Memory B cell (primary cell): ENCODE measurements at regions not wholly inside any gene's neighbourhood (a gene's known extent, or its start where the extent isn't known, plus 50 kb on each side); places are given as distances from the start of the nearest gene placed in this dataset.

ENCODE experiments used
- ATAC-seq: fragments of 150-1000 bp; cut with Tn5 transposase; 2 replicates; pipeline ENCODE4 v1.10.0; 2021; ENCODE audit warnings: low read depth, mild to moderate bottlenecking, moderate library complexity
- DNase-seq, 2 donors: peaks; one replicate each; pipeline ENCODE4 v3.0.0; 2022; ENCODE audit warnings: low spot score in 2 of 2
- H3K27ac Mint-ChIP-seq: one replicate; pipeline ENCODE4 v1.8.0; 2022; ENCODE audit warnings: mild to moderate bottlenecking, moderate library complexity, mixed read lengths
- H3K27me3 Mint-ChIP-seq: one replicate; pipeline ENCODE4 v1.8.0; 2022; ENCODE audit warnings: mixed read lengths
- H3K36me3 Mint-ChIP-seq: one replicate; pipeline ENCODE4 v1.8.0; 2022; ENCODE audit warnings: mild to moderate bottlenecking, mixed read lengths
- H3K4me1 Mint-ChIP-seq: one replicate; pipeline ENCODE4 v1.8.0; 2022; ENCODE audit warnings: mixed read lengths
- H3K4me3 Mint-ChIP-seq: one replicate; pipeline ENCODE4 v1.8.0; 2022; ENCODE audit warnings: mild to moderate bottlenecking, moderate library complexity, mixed read lengths
- H3K9me3 Mint-ChIP-seq: one replicate; pipeline ENCODE4 v1.8.0; 2022; ENCODE audit warnings: mixed read lengths

DNA sequence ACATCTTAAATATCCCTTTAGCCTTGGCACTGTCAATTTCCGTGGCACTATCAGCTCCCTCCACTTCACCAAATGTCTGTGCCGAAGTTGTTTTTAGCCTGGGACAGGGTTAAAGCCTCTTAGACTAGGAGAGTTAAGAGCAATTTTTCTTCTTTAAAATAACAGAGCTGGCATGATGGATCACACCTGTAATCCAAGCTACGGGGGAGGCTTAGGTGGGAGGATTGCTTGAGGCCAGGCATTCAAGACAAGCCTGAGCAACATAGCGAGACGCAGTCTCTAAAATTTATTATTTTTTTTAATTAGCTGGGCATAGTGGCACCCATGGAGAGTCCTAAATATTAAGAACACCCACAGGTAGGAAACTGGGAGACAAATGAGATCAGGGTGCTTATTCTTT lies 209.8 kb upstream of the MAGEB18 start:
- Mint-ChIP-seq H3K27me3 (no peaks in the 10 kb centered on the region), H3K4me1 (no peaks in the 10 kb centered on the region), H3K27ac (no peak overlapping the region), H3K4me3 (no peak overlapping the region), H3K36me3 (no peaks in the 10 kb centered on the region), H3K9me3 (peaks cover 4% of the 10 kb centered on the region)
- ATAC-seq (no peak), DNase-seq (no peak)

DNA sequence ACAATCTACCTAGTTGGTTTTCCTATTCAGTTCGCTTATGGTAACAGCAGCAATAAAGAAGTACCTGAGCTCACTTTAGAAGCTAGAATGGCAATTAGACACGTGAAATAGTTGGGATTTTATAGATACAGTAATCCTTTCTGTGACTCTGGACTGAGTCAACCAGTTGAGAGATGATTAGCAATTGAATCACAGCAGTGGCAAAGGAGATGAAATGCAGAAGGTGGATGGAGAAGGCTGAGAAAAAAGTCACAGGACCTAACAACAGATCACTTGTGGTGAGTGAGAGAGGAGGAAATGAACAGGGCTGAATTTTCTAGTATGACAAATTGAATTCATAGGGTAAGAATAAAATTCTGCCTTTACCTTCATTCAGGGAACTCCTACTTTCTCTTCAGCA lies 197.1 kb upstream of the MAGEB18 start:
- DNase-seq (no peak), ATAC-seq (no peak)
- H3K36me3 Mint-ChIP-seq, result no peaks in the 10 kb centered on the region
- no peaks in the 10 kb centered on the region for H3K27me3 Mint-ChIP-seq
- H3K4me1 Mint-ChIP-seq, result no peaks in the 10 kb centered on the region
- peak overlapping the region; percentile 59 for H3K27ac Mint-ChIP-seq
- H3K4me3 Mint-ChIP-seq, result no peak overlapping the region
- peaks cover 8% of the 10 kb centered on the region for H3K9me3 Mint-ChIP-seq

- H3K9me3 Mint-ChIP-seq, result peaks cover 8% of the 10 kb centered on the region
- no peaks in the 10 kb centered on the region for H3K27me3 Mint-ChIP-seq
- ATAC-seq, result no peak
- H3K36me3 Mint-ChIP-seq, result no peaks in the 10 kb centered on the region
- H3K4me1 Mint-ChIP-seq, result no peaks in the 10 kb centered on the region
- H3K4me3 Mint-ChIP-seq, result no peak overlapping the region
- H3K27ac Mint-ChIP-seq, result no peak overlapping the region
- DNase-seq, result no peak
These were observed 196.4 kb upstream of the MAGEB18 start for GRCh38 chrX:25941559-25942250.

GRCh38 chrX:25968920-25969319 lies 169.2 kb upstream of the MAGEB18 start:
- Mint-ChIP-seq H3K36me3 (no peaks in the 10 kb centered on the region), H3K4me3 (no peak overlapping the region), H3K9me3 (peaks cover 8% of the 10 kb centered on the region), H3K27ac (no peak overlapping the region), H3K4me1 (no peaks in the 10 kb centered on the region), H3K27me3 (no peaks in the 10 kb centered on the region)
- DNase-seq, result no peak
- no peak for ATAC-seq

GRCh38 chrX:25976683-25977310 lies 161.3 kb upstream of the MAGEB18 start:
- H3K27ac Mint-ChIP-seq, result no peak overlapping the region
- no peaks in the 10 kb centered on the region for H3K4me1 Mint-ChIP-seq
- no peaks in the 10 kb centered on the region for H3K27me3 Mint-ChIP-seq
- ATAC-seq (no peak), DNase-seq (no peak)
- no peaks in the 10 kb centered on the region for H3K36me3 Mint-ChIP-seq
- peaks cover 4% of the 10 kb centered on the region for H3K9me3 Mint-ChIP-seq
- no peak overlapping the region for H3K4me3 Mint-ChIP-seq

DNA sequence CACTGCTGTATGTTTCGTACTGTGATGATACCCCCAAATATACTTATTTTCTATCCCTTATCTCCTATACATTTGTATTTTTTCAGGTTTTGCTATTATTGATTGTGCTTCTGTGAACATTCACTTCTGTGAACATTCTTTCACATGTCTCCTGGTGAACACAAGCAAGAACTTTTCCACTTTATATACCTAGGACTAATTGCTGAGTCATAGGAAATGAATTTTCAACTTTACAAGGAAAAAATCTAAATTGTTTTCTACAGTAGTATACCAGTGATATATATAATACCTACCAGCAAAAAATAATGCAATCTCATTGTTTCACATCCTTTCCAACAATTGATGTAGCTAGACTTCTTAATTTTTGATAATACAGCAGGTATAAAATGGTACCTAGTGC lies 139.5 kb upstream of the MAGEB18 start:
- no peak overlapping the region for H3K4me3 Mint-ChIP-seq

GRCh38 chrX:26007462-26007861 lies 130.7 kb upstream of the MAGEB18 start:
- DNase-seq (no peak), ATAC-seq (no peak)
- Mint-ChIP-seq H3K27ac (no peak overlapping the region), H3K4me3 (no peak overlapping the region), H3K36me3 (no peaks in the 10 kb centered on the region), H3K27me3 (no peaks in the 10 kb centered on the region), H3K9me3 (peaks cover 2% of the 10 kb centered on the region), H3K4me1 (no peaks in the 10 kb centered on the region)

More for the DNA sequence above, 139.5 kb upstream of the MAGEB18 start:
- Mint-ChIP-seq H3K4me1 (no peaks in the 10 kb centered on the region), H3K27me3 (no peaks in the 10 kb centered on the region), H3K27ac (no peak overlapping the region), H3K9me3 (no peaks in the 10 kb centered on the region), H3K36me3 (no peaks in the 10 kb centered on the region)
- DNase-seq (no peak), ATAC-seq (no peak)

DNA sequence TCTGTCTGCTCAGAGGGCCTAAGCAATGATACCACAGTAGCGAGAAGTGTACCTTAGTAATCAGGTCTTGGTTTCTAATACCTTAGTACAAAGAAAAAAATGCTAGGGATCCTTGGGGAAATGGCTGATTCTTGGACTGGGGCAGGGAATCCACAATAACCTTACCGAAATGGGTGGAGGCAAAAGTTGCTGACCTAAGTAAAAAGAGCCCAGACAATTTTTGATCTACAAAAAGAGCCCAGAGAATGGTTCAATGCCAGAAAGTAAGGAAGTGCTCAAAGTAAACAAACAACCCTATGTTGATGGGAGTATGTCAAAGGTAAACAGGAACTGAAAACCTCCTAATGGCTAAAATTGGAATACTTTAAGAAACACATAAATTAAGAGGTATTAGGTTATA lies 130.1 kb upstream of the MAGEB18 start:
- DNase-seq, result no peak
- Mint-ChIP-seq H3K9me3 (peaks cover 2% of the 10 kb centered on the region), H3K27me3 (no peaks in the 10 kb centered on the region)

DNA sequence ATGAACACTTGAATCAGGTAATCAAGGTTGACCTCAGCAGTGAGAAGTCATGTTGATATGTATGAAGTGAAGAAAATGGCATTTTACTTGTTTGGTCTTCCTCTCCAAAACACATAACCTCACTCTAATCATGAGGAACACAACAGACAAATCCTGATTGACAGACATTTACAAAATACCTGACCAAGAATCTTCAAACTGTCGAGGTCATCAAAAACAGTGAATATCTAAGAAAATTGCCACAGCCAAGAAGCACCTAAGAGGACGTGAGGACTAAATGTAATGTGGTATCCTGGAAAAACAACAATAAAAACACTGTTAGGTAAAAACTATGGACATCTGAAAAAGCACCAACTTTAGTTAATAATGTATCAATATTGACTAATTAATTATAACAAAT lies 129.5 kb upstream of the MAGEB18 start:
- ATAC-seq (no peak), DNase-seq (no peak)
- no peak overlapping the region for H3K27ac Mint-ChIP-seq
- no peaks in the 10 kb centered on the region for H3K36me3 Mint-ChIP-seq
- H3K27me3 Mint-ChIP-seq, result no peaks in the 10 kb centered on the region
- peaks cover 2% of the 10 kb centered on the region for H3K9me3 Mint-ChIP-seq
- no peaks in the 10 kb centered on the region for H3K4me1 Mint-ChIP-seq
- no peak overlapping the region for H3K4me3 Mint-ChIP-seq

More for the DNA sequence above, 130.1 kb upstream of the MAGEB18 start:
- Mint-ChIP-seq H3K4me1 (no peaks in the 10 kb centered on the region), H3K27ac (no peak overlapping the region), H3K36me3 (no peaks in the 10 kb centered on the region), H3K4me3 (no peak overlapping the region)
- no peak for ATAC-seq

GRCh38 chrX:26019386-26019785 lies 118.8 kb upstream of the MAGEB18 start:
- H3K4me1 Mint-ChIP-seq, result no peaks in the 10 kb centered on the region
- no peak for DNase-seq
- H3K27ac Mint-ChIP-seq, result no peak overlapping the region
- H3K36me3 Mint-ChIP-seq, result no peaks in the 10 kb centered on the region
- ATAC-seq, result no peak
- H3K27me3 Mint-ChIP-seq, result no peaks in the 10 kb centered on the region
- H3K9me3 Mint-ChIP-seq, result no peaks in the 10 kb centered on the region
- H3K4me3 Mint-ChIP-seq, result no peak overlapping the region

GRCh38 chrX:26026179-26026578 lies 112.0 kb upstream of the MAGEB18 start:
- no peak overlapping the region for H3K4me3 Mint-ChIP-seq

GRCh38 chrX:26032111-26032912 lies 105.8 kb upstream of the MAGEB18 start:
- DNase-seq (no peak), ATAC-seq (no peak)
- no peak overlapping the region for H3K4me3 Mint-ChIP-seq
- no peaks in the 10 kb centered on the region for H3K4me1 Mint-ChIP-seq
- no peak overlapping the region for H3K27ac Mint-ChIP-seq
- no peaks in the 10 kb centered on the region for H3K36me3 Mint-ChIP-seq
- H3K27me3 Mint-ChIP-seq, result no peaks in the 10 kb centered on the region
- no peaks in the 10 kb centered on the region for H3K9me3 Mint-ChIP-seq

More at GRCh38 chrX:26026179-26026578, 112.0 kb upstream of the MAGEB18 start:
- Mint-ChIP-seq H3K4me1 (no peaks in the 10 kb centered on the region), H3K27me3 (no peaks in the 10 kb centered on the region), H3K27ac (no peak overlapping the region), H3K9me3 (no peaks in the 10 kb centered on the region), H3K36me3 (no peaks in the 10 kb centered on the region)
- DNase-seq, result no peak
- no peak for ATAC-seq

DNA sequence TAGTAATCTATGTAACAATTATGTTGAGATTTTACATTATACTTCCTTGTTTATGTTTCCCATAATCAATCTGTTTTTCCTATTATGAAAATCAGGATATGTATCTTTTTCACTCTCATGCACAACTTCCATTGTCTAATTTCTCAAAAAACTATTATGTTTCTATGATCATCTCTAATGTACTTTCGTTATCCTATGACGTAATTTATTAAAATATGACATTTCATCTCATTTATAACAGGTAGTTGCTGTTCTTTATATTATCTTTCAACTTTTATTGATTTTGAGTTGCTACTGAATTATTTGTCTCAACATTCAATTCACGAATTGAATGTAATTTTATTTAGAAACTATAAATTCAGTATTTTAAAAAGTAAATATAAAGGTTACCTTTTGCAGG lies 100.8 kb upstream of the MAGEB18 start:
- Mint-ChIP-seq H3K4me1 (no peaks in the 10 kb centered on the region), H3K27me3 (no peaks in the 10 kb centered on the region), H3K36me3 (no peaks in the 10 kb centered on the region), H3K4me3 (no peak overlapping the region), H3K27ac (no peak overlapping the region), H3K9me3 (no peaks in the 10 kb centered on the region)
- DNase-seq (no peak), ATAC-seq (no peak)

GRCh38 chrX:26050099-26050498 lies 88.0 kb upstream of the MAGEB18 start:
- no peaks in the 10 kb centered on the region for H3K36me3 Mint-ChIP-seq
- no peaks in the 10 kb centered on the region for H3K27me3 Mint-ChIP-seq
- no peak for DNase-seq
- H3K27ac Mint-ChIP-seq, result no peak overlapping the region
- peaks cover 4% of the 10 kb centered on the region for H3K9me3 Mint-ChIP-seq
- ATAC-seq, result no peak
- no peak overlapping the region for H3K4me3 Mint-ChIP-seq
- no peaks in the 10 kb centered on the region for H3K4me1 Mint-ChIP-seq
